GM12874 (cell line): ENCODE measurements at regions not wholly inside any gene's neighbourhood (a gene's known extent, or its start where the extent isn't known, plus 50 kb on each side); places are given as distances from the start of the nearest gene placed in this dataset.

Experiments used
- CTCF ChIP-seq: IDR thresholded peaks from 2 replicates; pipeline ENCODE4 v1.5.1; 2011; ENCODE audit warnings: low read depth, mild to moderate bottlenecking, control low read depth, low read length, moderate library complexity; ENCODE audit not compliant: insufficient read depth

GRCh38 chr5:91983869-91984268, 600.8 kb upstream of the ARRDC3 start:
- TF ChIP-seq CTCF = no peak

GRCh38 chr5:91978221-91978882, 595.2 kb upstream of the ARRDC3 start:
- no peak for TF ChIP-seq CTCF

- TF ChIP-seq CTCF = no peak
Measured at GRCh38 chr5:91977579-91977978, 594.5 kb upstream of the ARRDC3 start.

- no peak for TF ChIP-seq CTCF
Measured at GRCh38 chr5:91976451-91976850, 593.3 kb upstream of the ARRDC3 start.

GRCh38 chr5:91963166-91963565, 580.0 kb upstream of the ARRDC3 start:
- no peak for TF ChIP-seq CTCF

GRCh38 chr5:91957666-91958065, 574.5 kb upstream of the ARRDC3 start:
- no peak for TF ChIP-seq CTCF

- TF ChIP-seq CTCF = no peak
Measured at GRCh38 chr5:91956738-91957137, 573.6 kb upstream of the ARRDC3 start.
